ENCODE measurements at regions not wholly inside any gene's neighbourhood (a gene's known extent, or its start where the extent isn't known, plus 50 kb on each side); places are given as distances from the start of the nearest gene placed in this dataset.

DNA sequence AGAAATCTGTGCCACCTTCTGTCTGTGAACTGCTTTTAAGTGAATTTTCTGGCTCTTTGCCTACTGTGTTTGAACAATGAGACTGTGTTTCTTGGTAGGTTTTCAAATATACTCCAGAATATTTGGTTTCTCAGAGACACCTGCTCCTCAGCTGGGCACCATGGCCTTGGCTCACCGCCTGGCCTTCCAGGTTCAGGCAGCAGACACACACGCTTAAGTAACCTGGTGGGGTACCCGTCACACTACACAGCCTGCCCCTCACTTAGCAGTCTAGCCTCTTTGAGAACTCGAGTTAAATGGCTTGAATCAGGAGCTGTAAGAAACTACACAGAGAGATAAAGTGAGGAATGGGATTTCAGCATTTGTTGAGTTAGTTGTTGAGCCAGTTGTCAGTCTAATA lies 530.5 kb downstream of the MTRR start:
- Histone ChIP-seq H3K27ac (no peak overlapping the region), H3K9me3 (no peaks in the 10 kb centered on the region), H3K4me1 (no peaks in the 10 kb centered on the region), H3K27me3 (no peaks in the 10 kb centered on the region), H3K36me3 (ENCODE audit: low read depth, missing control alignments) (no peaks in the 10 kb centered on the region), H3K4me3 (no peak overlapping the region)
- TF ChIP-seq POLR2A (IDR thresholded peaks at IDR 0.05) (no peak), CTCF (IDR thresholded peaks at IDR 0.05) (no peak)
- intact Hi-C loops (cut with DNase I; ENCODE audit: low total_unique reads) = no loop called here
- WGBS, 2 donors = 82 to 84% methylated on average over 4 of the region's 4 CpGs
- DNase-seq = no peak

DNA sequence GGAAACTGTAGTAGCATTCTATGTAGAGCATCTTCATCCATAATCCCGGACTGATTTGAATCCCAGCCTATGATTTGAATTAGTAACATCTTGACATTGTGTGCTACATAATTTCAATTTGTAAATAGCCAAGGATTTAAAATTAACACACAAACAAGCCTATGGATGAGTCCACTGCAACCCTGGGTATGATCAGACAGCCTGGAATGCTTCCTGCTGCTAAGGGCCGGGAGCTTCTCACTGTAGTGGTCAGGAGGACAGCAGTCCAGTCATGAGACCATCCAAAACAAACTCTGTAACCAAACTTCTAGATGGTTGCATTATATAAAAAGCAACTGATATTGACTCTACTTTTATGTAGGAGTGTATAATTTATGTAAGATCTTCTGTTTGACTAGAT lies 539.3 kb downstream of the MTRR start:
- no peak for DNase-seq
- Histone ChIP-seq H3K4me3 (no peak overlapping the region), H3K9me3 (no peaks in the 10 kb centered on the region), H3K36me3 (ENCODE audit: low read depth, missing control alignments) (no peaks in the 10 kb centered on the region), H3K4me1 (no peaks in the 10 kb centered on the region), H3K27ac (no peak overlapping the region), H3K27me3 (no peaks in the 10 kb centered on the region)
- TF ChIP-seq POLR2A (IDR thresholded peaks at IDR 0.05) = no peak
- no peak for TF ChIP-seq CTCF (IDR thresholded peaks at IDR 0.05)
- intact Hi-C loops (cut with DNase I; ENCODE audit: low total_unique reads) = no loop called here
- 72 to 81% methylated on average over 2 of the region's 2 CpGs for whole genome bisulfite sequencing, 2 donors

DNA sequence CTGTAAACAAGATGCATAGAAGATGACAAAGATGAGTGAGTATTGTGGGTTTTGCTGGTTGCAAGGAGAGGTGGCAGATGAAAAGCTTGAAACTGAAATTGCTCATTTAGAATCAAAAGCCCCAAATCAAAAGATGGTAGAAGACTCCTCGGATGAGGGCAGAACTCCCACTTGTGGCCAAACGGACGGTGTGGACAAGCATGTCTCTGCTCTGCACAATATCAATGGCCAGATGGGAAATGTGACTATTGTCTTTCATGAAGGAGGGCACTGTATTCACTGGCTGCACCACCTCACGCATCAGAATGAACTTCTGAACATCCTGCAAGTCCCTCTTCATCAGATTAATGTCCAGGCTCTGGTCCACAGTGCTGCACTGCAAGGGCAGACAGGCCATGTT lies 541.7 kb downstream of the MTRR start:
- no peaks in the 10 kb centered on the region for H3K27me3 ChIP-seq
- intact Hi-C loops (cut with DNase I; ENCODE audit: low total_unique reads) = no loop called here
- H3K27ac ChIP-seq = no peak overlapping the region
- H3K4me1 ChIP-seq = no peaks in the 10 kb centered on the region
- H3K4me3 ChIP-seq = no peak overlapping the region
- 87 to 95% methylated on average over 4 of the region's 4 CpGs for WGBS, 2 donors
- no peaks in the 10 kb centered on the region for H3K9me3 ChIP-seq
- H3K36me3 ChIP-seq (ENCODE audit: low read depth, missing control alignments) = no peaks in the 10 kb centered on the region
- DNase-seq = no peak
- TF ChIP-seq POLR2A (IDR thresholded peaks at IDR 0.05) (no peak), CTCF (IDR thresholded peaks at IDR 0.05) (no peak)

DNA sequence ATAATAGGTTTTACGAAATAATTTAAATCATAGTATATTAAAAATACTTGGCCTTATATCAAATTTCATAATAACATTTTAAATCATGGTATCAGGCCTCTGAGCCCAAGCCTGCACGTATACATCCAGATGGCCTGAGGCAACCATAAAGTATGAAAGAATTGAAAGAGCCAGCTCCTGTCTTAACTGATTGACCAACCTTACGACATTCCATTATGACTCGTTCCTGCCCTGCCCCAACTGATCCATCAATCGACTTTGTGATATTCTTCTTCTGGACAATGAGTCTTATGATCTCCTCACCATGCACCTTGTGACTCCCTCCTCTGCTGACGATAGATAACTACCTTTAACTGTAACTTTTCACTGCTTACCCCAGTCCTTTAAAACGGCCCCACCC lies 545.0 kb downstream of the MTRR start:
- WGBS, 2 donors = 82 to 89% methylated on average over 7 of the region's 7 CpGs
- TF ChIP-seq POLR2A (IDR thresholded peaks at IDR 0.05) = no peak
- no peak for TF ChIP-seq CTCF (IDR thresholded peaks at IDR 0.05)
- no peaks in the 10 kb centered on the region for H3K36me3 ChIP-seq (ENCODE audit: low read depth, missing control alignments)
- no peak for DNase-seq
- H3K27me3 ChIP-seq = no peaks in the 10 kb centered on the region
- H3K27ac ChIP-seq = no peak overlapping the region
- peaks cover 5% of the 10 kb centered on the region for H3K4me1 ChIP-seq
- intact Hi-C loops (cut with DNase I; ENCODE audit: low total_unique reads) = no loop called here
- no peaks in the 10 kb centered on the region for H3K9me3 ChIP-seq
- no peak overlapping the region for H3K4me3 ChIP-seq

DNA sequence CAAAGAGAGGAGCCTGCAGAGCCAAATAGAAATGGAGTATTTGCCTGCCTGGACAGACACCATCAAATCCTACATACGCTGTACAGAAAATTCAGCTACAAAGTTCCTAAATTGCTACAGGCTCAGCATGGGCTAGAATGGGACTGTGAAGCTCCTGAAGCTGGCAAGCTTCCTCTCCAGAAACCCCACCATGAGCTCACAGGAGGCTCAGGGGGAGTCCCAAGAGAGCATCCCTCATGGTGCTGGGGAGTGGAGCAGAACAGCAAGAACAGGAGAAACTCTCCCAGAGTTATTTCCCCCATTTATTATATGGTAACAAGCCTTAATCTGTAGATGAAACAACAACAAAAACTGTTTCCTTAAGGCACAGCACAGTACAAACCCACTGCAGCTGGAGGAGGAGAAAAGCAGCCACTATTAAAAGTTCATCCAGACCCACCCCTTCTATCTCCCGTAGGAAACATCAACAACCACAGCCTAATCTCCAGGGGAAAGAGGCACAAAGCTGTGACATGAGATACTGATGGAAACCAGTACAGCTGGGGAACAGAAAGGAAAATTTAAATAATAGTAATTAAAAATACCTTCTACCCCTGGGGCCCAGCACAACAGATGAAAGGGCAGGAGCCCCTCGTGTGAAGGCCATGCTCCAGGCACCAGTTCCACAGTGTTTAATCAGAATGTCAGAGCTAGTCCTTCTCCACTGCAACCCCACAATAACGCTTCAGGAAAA lies 548.5 kb downstream of the MTRR start:
- no peak for DNase-seq
- TF ChIP-seq CTCF (IDR thresholded peaks at IDR 0.05) (no peak), POLR2A (IDR thresholded peaks at IDR 0.05) (no peak)
- Histone ChIP-seq H3K27ac (no peak overlapping the region), H3K36me3 (ENCODE audit: low read depth, missing control alignments) (no peaks in the 10 kb centered on the region), H3K4me1 (peaks cover 5% of the 10 kb centered on the region), H3K9me3 (no peaks in the 10 kb centered on the region), H3K27me3 (no peaks in the 10 kb centered on the region), H3K4me3 (no peak overlapping the region)
- intact Hi-C loops (cut with DNase I; ENCODE audit: low total_unique reads) = no loop called here
- WGBS, 2 donors = 39 to 44% methylated on average over 4 of the region's 4 CpGs
